SJSA1 (cell line): ENCODE measurements at regions not wholly inside any gene's neighbourhood (a gene's known extent, or its start where the extent isn't known, plus 50 kb on each side); places are given as distances from the start of the nearest gene placed in this dataset.
"Not testable (repeated sequence)": the region's sequence is repeated elsewhere in the genome, so short reads cannot be mapped to it uniquely, and the experiment has no call there.

Source experiments
- DNase-seq, 2 experiments: peaks; one replicate each; pipeline ENCODE4 v3.0.0-alpha.2; 2015 to 2020; ENCODE audit warnings: low spot score in 2 of 2, low read depth in 1 of 2
- H3K27ac ChIP-seq: fragments of 250-450 bp; sonication (Bioruptor Pico); 2 replicates; pipeline ENCODE4 v1.5.1; 2020; ENCODE audit warnings: mild to moderate bottlenecking, moderate library complexity
- H3K27me3 ChIP-seq: fragments of 250-450 bp; sonication (Bioruptor Pico); replicated peaks from 2 replicates; pipeline ENCODE4 v1.5.1; 2020; ENCODE audit warnings: mild to moderate bottlenecking, moderate library complexity
- H3K36me3 ChIP-seq: fragments of 250-450 bp; sonication (Bioruptor Pico); 2 replicates; pipeline ENCODE4 v1.5.1; 2020; ENCODE audit warnings: mild to moderate bottlenecking
- H3K4me1 ChIP-seq: fragments of 250-450 bp; sonication (Bioruptor Pico); replicated peaks from 2 replicates; pipeline ENCODE4 v1.6.1; 2021; ENCODE audit warnings: mild to moderate bottlenecking
- H3K4me3 ChIP-seq: fragments of 250-450 bp; sonication (Bioruptor Pico); 2 replicates; pipeline ENCODE4 v1.5.1; 2020; ENCODE audit warnings: mild to moderate bottlenecking
- H3K9me3 ChIP-seq: fragments of 250-450 bp; sonication (Bioruptor Pico); replicated peaks from 2 replicates; pipeline ENCODE4 v1.5.1; 2020; ENCODE audit warnings: mild to moderate bottlenecking

- no peaks in the 10 kb centered on the region for H3K36me3 ChIP-seq
- H3K27me3 ChIP-seq: no peaks in the 10 kb centered on the region
- H3K27ac ChIP-seq: no peak overlapping the region
- no peak for DNase-seq
- H3K4me1 ChIP-seq: no peaks in the 10 kb centered on the region
- H3K9me3 ChIP-seq: no peaks in the 10 kb centered on the region
- H3K4me3 ChIP-seq: no peak overlapping the region
Measured at GRCh38 chr3:61463191-61463590, 98.2 kb upstream of the PTPRG start.

DNA sequence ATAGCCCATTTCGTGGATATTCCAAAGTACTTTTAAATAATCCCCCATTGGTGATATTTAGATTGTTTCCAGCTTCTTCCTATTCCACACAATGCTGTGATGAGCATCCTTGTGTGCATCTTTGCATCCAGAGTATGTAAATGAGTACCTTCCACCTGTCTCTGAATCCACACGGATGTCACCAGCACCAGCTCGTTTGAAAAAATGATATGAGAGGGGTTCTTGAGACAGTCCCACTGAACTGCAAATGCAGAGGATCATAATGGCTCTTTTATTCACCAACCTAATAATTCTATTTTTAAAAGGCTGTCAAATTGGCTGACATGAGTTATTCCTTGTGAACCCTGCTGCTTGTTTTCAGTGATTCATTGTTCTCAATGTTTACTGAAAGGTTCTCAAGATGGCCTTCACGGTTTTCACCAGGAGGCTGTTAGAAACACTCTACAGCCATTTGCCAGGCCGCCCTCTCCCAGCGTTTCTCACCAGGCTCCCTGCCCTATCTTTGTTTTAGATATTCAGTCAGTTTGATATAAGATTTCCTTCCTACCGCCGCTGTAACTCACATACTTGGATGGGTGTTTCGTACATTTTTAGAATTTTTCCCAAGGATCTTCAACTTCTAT, 96.7 kb upstream of the PTPRG start:
- H3K4me1 ChIP-seq: no peaks in the 10 kb centered on the region
- no peak overlapping the region for H3K27ac ChIP-seq
- DNase-seq: no peak
- no peaks in the 10 kb centered on the region for H3K9me3 ChIP-seq
- H3K4me3 ChIP-seq: no peak overlapping the region
- H3K36me3 ChIP-seq: no peaks in the 10 kb centered on the region
- H3K27me3 ChIP-seq: no peaks in the 10 kb centered on the region

DNA sequence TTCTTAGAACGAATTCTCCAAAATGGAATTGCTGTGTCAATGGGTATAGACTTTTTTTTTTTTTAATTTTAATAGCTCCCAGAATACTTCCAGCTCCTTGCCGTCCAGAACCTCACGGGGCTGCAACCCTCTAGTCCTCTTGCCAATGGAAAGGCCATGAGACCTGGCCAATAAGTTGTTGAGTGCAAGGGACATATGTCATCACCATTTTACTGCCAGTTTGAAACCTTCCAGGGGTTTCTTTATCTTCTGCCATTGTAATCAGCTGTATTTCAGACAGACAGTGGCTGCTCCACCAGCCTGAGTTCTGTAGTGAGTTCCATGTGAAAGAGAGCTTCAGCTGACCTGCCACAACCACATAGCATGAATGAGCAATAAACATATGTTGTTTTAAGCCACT, 95.0 kb upstream of the PTPRG start:
- Histone ChIP-seq H3K27me3 (no peaks in the 10 kb centered on the region), H3K4me3 (no peak overlapping the region), H3K27ac (no peak overlapping the region), H3K36me3 (no peaks in the 10 kb centered on the region), H3K4me1 (no peaks in the 10 kb centered on the region), H3K9me3 (no peaks in the 10 kb centered on the region)
- no peak for DNase-seq

GRCh38 chr3:61483997-61484396, 77.4 kb upstream of the PTPRG start:
- no peaks in the 10 kb centered on the region for H3K27me3 ChIP-seq

DNA sequence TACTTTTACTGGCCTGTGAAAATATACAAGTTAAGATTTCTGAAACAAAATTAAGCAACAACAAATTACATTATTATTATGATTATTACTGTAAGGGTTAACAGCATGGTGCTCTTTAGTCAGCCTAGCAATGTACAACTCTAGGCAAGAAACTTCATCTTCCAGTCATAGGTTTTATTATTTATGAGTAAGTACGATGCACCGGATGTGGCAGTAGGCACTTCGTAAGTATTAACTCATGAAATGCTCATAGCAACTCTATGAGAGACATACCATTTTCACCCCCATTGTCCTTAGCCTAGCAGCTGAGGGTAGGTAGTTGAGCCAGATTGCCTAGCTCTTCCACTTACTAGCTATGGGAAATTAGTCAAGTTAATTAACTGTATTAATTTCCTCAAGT, 68.0 kb upstream of the PTPRG start:
- no peak for DNase-seq

More at GRCh38 chr3:61483997-61484396, 77.4 kb upstream of the PTPRG start:
- DNase-seq: no peak
- no peaks in the 10 kb centered on the region for H3K9me3 ChIP-seq
- no peaks in the 10 kb centered on the region for H3K4me1 ChIP-seq
- H3K36me3 ChIP-seq: no peaks in the 10 kb centered on the region
- H3K27ac ChIP-seq: no peak overlapping the region
- H3K4me3 ChIP-seq: no peak overlapping the region

GRCh38 chr3:61494309-61494708, 67.1 kb upstream of the PTPRG start:
- H3K27ac ChIP-seq, H3K4me1 ChIP-seq, H3K4me3 ChIP-seq, H3K9me3 ChIP-seq, H3K27me3 ChIP-seq, DNase-seq, H3K36me3 ChIP-seq: not testable (repeated sequence)

More for the DNA sequence above, 68.0 kb upstream of the PTPRG start:
- H3K4me1 ChIP-seq: no peaks in the 10 kb centered on the region
- H3K4me3 ChIP-seq: no peak overlapping the region
- H3K27ac ChIP-seq: no peak overlapping the region
- no peaks in the 10 kb centered on the region for H3K9me3 ChIP-seq
- no peaks in the 10 kb centered on the region for H3K27me3 ChIP-seq
- H3K36me3 ChIP-seq: no peaks in the 10 kb centered on the region

GRCh38 chr3:61497463-61497862, 63.9 kb upstream of the PTPRG start:
- Histone ChIP-seq H3K9me3 (no peaks in the 10 kb centered on the region), H3K27me3 (no peaks in the 10 kb centered on the region), H3K27ac (no peak overlapping the region), H3K4me3 (no peak overlapping the region), H3K4me1 (no peaks in the 10 kb centered on the region), H3K36me3 (no peaks in the 10 kb centered on the region)
- no peak for DNase-seq

DNA sequence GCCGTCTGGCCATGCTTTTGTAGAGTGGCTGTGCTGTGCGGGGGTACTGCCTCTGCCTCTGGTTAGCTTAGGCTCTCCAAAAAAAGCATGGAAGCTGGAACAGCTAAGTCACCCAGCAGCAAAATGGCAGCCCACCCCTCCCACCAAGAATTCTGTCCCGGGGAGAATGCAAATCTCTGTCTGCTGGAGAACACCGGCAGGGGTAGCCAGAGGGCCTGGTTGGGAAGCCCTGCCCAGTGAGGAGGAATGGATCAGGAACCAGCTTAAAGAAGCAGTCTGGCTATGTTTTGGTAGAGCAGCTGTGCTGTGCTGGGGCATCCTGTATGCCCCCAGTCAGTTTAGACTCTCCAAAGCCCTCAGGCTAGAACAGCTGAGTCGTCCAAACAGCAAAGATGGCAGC, 56.2 kb upstream of the PTPRG start:
- no peaks in the 10 kb centered on the region for H3K9me3 ChIP-seq
- no peak overlapping the region for H3K27ac ChIP-seq
- H3K36me3 ChIP-seq: no peaks in the 10 kb centered on the region
- DNase-seq: no peak
- no peaks in the 10 kb centered on the region for H3K4me1 ChIP-seq
- no peaks in the 10 kb centered on the region for H3K27me3 ChIP-seq
- no peak overlapping the region for H3K4me3 ChIP-seq

- Histone ChIP-seq H3K36me3 (no peaks in the 10 kb centered on the region), H3K4me3 (no peak overlapping the region), H3K4me1 (no peaks in the 10 kb centered on the region), H3K9me3 (no peaks in the 10 kb centered on the region), H3K27me3 (0 out of 2 replicates have a peak, but pooled peaks cover 3% of the 10 kb centered on the region), H3K27ac (no peak overlapping the region)
- no peak for DNase-seq
Measured at GRCh38 chr3:61507946-61508345, 53.4 kb upstream of the PTPRG start.
